T-helper 2 cell treated with Interferon-gamma antibody and Interleukin-4, amounts not matched to agents 5 μg/mL and 100 μg/mL, for 36 hours (primary cell): ENCODE measurements at regions not wholly inside any gene's neighbourhood (a gene's known extent, or its start where the extent isn't known, plus 50 kb on each side); places are given as distances from the start of the nearest gene placed in this dataset.
"Not testable (repeated sequence)": the region's sequence is repeated elsewhere in the genome, so short reads cannot be mapped to it uniquely, and the experiment has no call there.

ENCODE experiments used
- DNase-seq: peaks from one replicate; pipeline ENCODE4 v3.0.0; 2021; ENCODE audit warnings: low spot score
- H3K27ac Mint-ChIP-seq: one replicate; pipeline ENCODE4 v1.8.0; 2021; ENCODE audit warnings: mild to moderate bottlenecking, mixed read lengths
- H3K27me3 Mint-ChIP-seq: one replicate; pipeline ENCODE4 v1.8.0; 2021; ENCODE audit warnings: low read depth, mixed read lengths
- H3K36me3 Mint-ChIP-seq: one replicate; pipeline ENCODE4 v1.8.0; 2021; ENCODE audit warnings: low read depth, mixed read lengths
- H3K4me1 Mint-ChIP-seq: one replicate; pipeline ENCODE4 v1.8.0; 2021; ENCODE audit warnings: low read depth, mixed read lengths
- H3K4me3 Mint-ChIP-seq: one replicate; pipeline ENCODE4 v1.8.0; 2022; ENCODE audit warnings: mild to moderate bottlenecking, moderate library complexity, mixed read lengths
- H3K9me3 Mint-ChIP-seq: one replicate; pipeline ENCODE4 v1.8.0; 2021; ENCODE audit warnings: mixed read lengths

- no peak for DNase-seq
- Mint-ChIP-seq H3K36me3 (no peaks in the 10 kb centered on the region), H3K4me1 (no peaks in the 10 kb centered on the region), H3K27ac (no peak overlapping the region), H3K4me3 (no peak overlapping the region), H3K9me3 (no peaks in the 10 kb centered on the region), H3K27me3 (peaks cover 2% of the 10 kb centered on the region)
Observed at GRCh38 chr6:138667408-138667807, 106.2 kb upstream of the CCDC28A start.

- H3K27ac Mint-ChIP-seq = no peak overlapping the region
- DNase-seq = no peak
- no peaks in the 10 kb centered on the region for H3K4me1 Mint-ChIP-seq
- H3K9me3 Mint-ChIP-seq = no peaks in the 10 kb centered on the region
- no peak overlapping the region for H3K4me3 Mint-ChIP-seq
- H3K27me3 Mint-ChIP-seq = peaks cover 2% of the 10 kb centered on the region
- no peaks in the 10 kb centered on the region for H3K36me3 Mint-ChIP-seq
Observed at GRCh38 chr6:138671351-138671750, 102.2 kb upstream of the CCDC28A start.

- Mint-ChIP-seq H3K27ac (no peak overlapping the region), H3K36me3 (no peaks in the 10 kb centered on the region), H3K4me1 (no peaks in the 10 kb centered on the region), H3K27me3 (no peaks in the 10 kb centered on the region), H3K9me3 (no peaks in the 10 kb centered on the region), H3K4me3 (no peak overlapping the region)
- DNase-seq = no peak
Observed at GRCh38 chr6:138673346-138674014, 100.1 kb upstream of the CCDC28A start.

GRCh38 chr6:138674444-138674843 lies 99.1 kb upstream of the CCDC28A start:
- H3K27me3 Mint-ChIP-seq, H3K36me3 Mint-ChIP-seq, H3K4me3 Mint-ChIP-seq, H3K27ac Mint-ChIP-seq, DNase-seq, H3K4me1 Mint-ChIP-seq, H3K9me3 Mint-ChIP-seq: not testable (repeated sequence)

GRCh38 chr6:138677538-138677937 lies 96.0 kb upstream of the CCDC28A start:
- no peaks in the 10 kb centered on the region for H3K36me3 Mint-ChIP-seq
- no peaks in the 10 kb centered on the region for H3K9me3 Mint-ChIP-seq
- no peaks in the 10 kb centered on the region for H3K4me1 Mint-ChIP-seq
- no peak overlapping the region for H3K27ac Mint-ChIP-seq
- no peak overlapping the region for H3K4me3 Mint-ChIP-seq
- peaks cover 5% of the 10 kb centered on the region for H3K27me3 Mint-ChIP-seq
- no peak for DNase-seq

- no peaks in the 10 kb centered on the region for H3K36me3 Mint-ChIP-seq
- no peak for DNase-seq
Observed at GRCh38 chr6:138678168-138678567, 95.4 kb upstream of the CCDC28A start.

GRCh38 chr6:138680085-138680484 lies 93.5 kb upstream of the CCDC28A start:
- no peak for DNase-seq
- Mint-ChIP-seq H3K4me3 (no peak overlapping the region), H3K27ac (no peak overlapping the region), H3K36me3 (no peaks in the 10 kb centered on the region), H3K27me3 (peaks cover 5% of the 10 kb centered on the region), H3K9me3 (no peaks in the 10 kb centered on the region), H3K4me1 (no peaks in the 10 kb centered on the region)

More at GRCh38 chr6:138678168-138678567, 95.4 kb upstream of the CCDC28A start:
- no peaks in the 10 kb centered on the region for H3K4me1 Mint-ChIP-seq
- peaks cover 5% of the 10 kb centered on the region for H3K27me3 Mint-ChIP-seq
- H3K27ac Mint-ChIP-seq = no peak overlapping the region
- H3K4me3 Mint-ChIP-seq = no peak overlapping the region
- no peaks in the 10 kb centered on the region for H3K9me3 Mint-ChIP-seq

GRCh38 chr6:138681627-138682026 lies 91.9 kb upstream of the CCDC28A start:
- Mint-ChIP-seq H3K36me3 (no peaks in the 10 kb centered on the region), H3K27ac (no peak overlapping the region), H3K4me3 (no peak overlapping the region), H3K9me3 (no peaks in the 10 kb centered on the region), H3K27me3 (peaks cover 5% of the 10 kb centered on the region), H3K4me1 (no peaks in the 10 kb centered on the region)
- DNase-seq = no peak

- H3K4me1 Mint-ChIP-seq = no peaks in the 10 kb centered on the region
- H3K4me3 Mint-ChIP-seq = no peak overlapping the region
- no peaks in the 10 kb centered on the region for H3K9me3 Mint-ChIP-seq
- DNase-seq = no peak
- H3K36me3 Mint-ChIP-seq = no peaks in the 10 kb centered on the region
- H3K27me3 Mint-ChIP-seq = peaks cover 5% of the 10 kb centered on the region
- no peak overlapping the region for H3K27ac Mint-ChIP-seq
Observed at GRCh38 chr6:138682704-138683527, 90.7 kb upstream of the CCDC28A start.

GRCh38 chr6:138685257-138685656 lies 88.3 kb upstream of the CCDC28A start:
- no peak for DNase-seq
- H3K36me3 Mint-ChIP-seq = no peaks in the 10 kb centered on the region
- no peak overlapping the region for H3K27ac Mint-ChIP-seq
- no peaks in the 10 kb centered on the region for H3K4me1 Mint-ChIP-seq
- peaks cover 3% of the 10 kb centered on the region for H3K27me3 Mint-ChIP-seq
- no peak overlapping the region for H3K4me3 Mint-ChIP-seq
- H3K9me3 Mint-ChIP-seq = no peaks in the 10 kb centered on the region

GRCh38 chr6:138685781-138686180 lies 87.8 kb upstream of the CCDC28A start:
- DNase-seq = no peak
- H3K36me3 Mint-ChIP-seq = no peaks in the 10 kb centered on the region
- H3K9me3 Mint-ChIP-seq = no peaks in the 10 kb centered on the region
- H3K4me3 Mint-ChIP-seq = no peak overlapping the region
- no peak overlapping the region for H3K27ac Mint-ChIP-seq
- H3K4me1 Mint-ChIP-seq = no peaks in the 10 kb centered on the region
- H3K27me3 Mint-ChIP-seq = peaks cover 4% of the 10 kb centered on the region

- H3K4me1 Mint-ChIP-seq = peaks cover 5% of the 10 kb centered on the region
- DNase-seq = no peak
- H3K9me3 Mint-ChIP-seq = no peaks in the 10 kb centered on the region
- no peak overlapping the region for H3K4me3 Mint-ChIP-seq
- H3K36me3 Mint-ChIP-seq = no peaks in the 10 kb centered on the region
- H3K27me3 Mint-ChIP-seq = peaks cover 18% of the 10 kb centered on the region
- no peak overlapping the region for H3K27ac Mint-ChIP-seq
Observed at GRCh38 chr6:138688580-138688979, 85.0 kb upstream of the CCDC28A start.

GRCh38 chr6:138689849-138690248 lies 83.7 kb upstream of the CCDC28A start:
- H3K4me1 Mint-ChIP-seq = peaks cover 6% of the 10 kb centered on the region
- H3K4me3 Mint-ChIP-seq = no peak overlapping the region
- no peaks in the 10 kb centered on the region for H3K9me3 Mint-ChIP-seq
- no peak for DNase-seq
- peaks cover 30% of the 10 kb centered on the region for H3K27me3 Mint-ChIP-seq
- H3K36me3 Mint-ChIP-seq = no peaks in the 10 kb centered on the region
- H3K27ac Mint-ChIP-seq = no peak overlapping the region

- H3K36me3 Mint-ChIP-seq = no peaks in the 10 kb centered on the region
- H3K27me3 Mint-ChIP-seq = peaks cover 43% of the 10 kb centered on the region
- H3K27ac Mint-ChIP-seq = no peak overlapping the region
- no peak for DNase-seq
- H3K4me1 Mint-ChIP-seq = peaks cover 6% of the 10 kb centered on the region
- peak overlapping the region; percentile 77 for H3K4me3 Mint-ChIP-seq
- no peaks in the 10 kb centered on the region for H3K9me3 Mint-ChIP-seq
Observed at GRCh38 chr6:138690975-138691594, 82.5 kb upstream of the CCDC28A start.
